ENCODE measurements at regions not wholly inside any gene's neighbourhood (a gene's known extent, or its start where the extent isn't known, plus 50 kb on each side); places are given as distances from the start of the nearest gene placed in this dataset.

DNA sequence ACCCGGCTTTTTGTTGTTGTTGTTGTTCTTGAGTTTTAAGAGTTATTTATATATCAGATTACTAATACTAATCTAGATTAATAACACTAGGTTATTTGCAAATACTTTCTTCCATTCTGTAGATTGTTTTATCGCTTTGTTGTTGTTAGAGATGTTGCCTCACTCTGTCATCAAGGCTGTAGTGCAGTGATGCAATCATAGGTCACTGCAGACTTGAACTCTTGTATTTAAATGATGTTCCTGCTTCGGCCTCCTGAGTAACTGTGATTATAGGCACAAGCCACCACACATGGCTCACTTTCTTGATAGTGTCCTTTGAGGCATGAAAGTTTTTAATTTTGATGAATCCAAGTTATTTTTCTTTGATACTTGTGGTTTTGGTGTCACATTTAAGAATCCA lies 129.0 kb downstream of the VSIG4 start:
- TF ChIP-seq ZNF292 (CRISPR knock-in tag; IDR thresholded peaks at IDR 0.05; ENCODE audit: borderline replicate concordance, low read depth) (no peak), ZC3H4 (CRISPR knock-in tag; IDR thresholded peaks at IDR 0.05; ENCODE audit: borderline replicate concordance) (no peak), TAF1 (CRISPR knock-in tag; IDR thresholded peaks at IDR 0.05) (no peak), SUZ12 (IDR thresholded peaks at IDR 0.05; ENCODE audit: low read depth, low read length) (no peak)
- TF ChIP-seq, protein P1, sequence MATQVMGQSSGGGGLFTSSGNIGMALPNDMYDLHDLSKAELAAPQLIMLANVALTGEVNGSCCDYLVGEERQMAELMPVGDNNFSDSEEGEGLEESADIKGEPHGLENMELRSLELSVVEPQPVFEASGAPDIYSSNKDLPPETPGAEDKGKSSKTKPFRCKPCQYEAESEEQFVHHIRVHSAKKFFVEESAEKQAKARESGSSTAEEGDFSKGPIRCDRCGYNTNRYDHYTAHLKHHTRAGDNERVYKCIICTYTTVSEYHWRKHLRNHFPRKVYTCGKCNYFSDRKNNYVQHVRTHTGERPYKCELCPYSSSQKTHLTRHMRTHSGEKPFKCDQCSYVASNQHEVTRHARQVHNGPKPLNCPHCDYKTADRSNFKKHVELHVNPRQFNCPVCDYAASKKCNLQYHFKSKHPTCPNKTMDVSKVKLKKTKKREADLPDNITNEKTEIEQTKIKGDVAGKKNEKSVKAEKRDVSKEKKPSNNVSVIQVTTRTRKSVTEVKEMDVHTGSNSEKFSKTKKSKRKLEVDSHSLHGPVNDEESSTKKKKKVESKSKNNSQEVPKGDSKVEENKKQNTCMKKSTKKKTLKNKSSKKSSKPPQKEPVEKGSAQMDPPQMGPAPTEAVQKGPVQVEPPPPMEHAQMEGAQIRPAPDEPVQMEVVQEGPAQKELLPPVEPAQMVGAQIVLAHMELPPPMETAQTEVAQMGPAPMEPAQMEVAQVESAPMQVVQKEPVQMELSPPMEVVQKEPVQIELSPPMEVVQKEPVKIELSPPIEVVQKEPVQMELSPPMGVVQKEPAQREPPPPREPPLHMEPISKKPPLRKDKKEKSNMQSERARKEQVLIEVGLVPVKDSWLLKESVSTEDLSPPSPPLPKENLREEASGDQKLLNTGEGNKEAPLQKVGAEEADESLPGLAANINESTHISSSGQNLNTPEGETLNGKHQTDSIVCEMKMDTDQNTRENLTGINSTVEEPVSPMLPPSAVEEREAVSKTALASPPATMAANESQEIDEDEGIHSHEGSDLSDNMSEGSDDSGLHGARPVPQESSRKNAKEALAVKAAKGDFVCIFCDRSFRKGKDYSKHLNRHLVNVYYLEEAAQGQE (IDR thresholded peaks at IDR 0.05; ENCODE audit: borderline replicate concordance in 1 of 2, low read depth in 1 of 2, low read length in 2 of 2), result no peak
- TF ChIP-seq, protein P2, sequence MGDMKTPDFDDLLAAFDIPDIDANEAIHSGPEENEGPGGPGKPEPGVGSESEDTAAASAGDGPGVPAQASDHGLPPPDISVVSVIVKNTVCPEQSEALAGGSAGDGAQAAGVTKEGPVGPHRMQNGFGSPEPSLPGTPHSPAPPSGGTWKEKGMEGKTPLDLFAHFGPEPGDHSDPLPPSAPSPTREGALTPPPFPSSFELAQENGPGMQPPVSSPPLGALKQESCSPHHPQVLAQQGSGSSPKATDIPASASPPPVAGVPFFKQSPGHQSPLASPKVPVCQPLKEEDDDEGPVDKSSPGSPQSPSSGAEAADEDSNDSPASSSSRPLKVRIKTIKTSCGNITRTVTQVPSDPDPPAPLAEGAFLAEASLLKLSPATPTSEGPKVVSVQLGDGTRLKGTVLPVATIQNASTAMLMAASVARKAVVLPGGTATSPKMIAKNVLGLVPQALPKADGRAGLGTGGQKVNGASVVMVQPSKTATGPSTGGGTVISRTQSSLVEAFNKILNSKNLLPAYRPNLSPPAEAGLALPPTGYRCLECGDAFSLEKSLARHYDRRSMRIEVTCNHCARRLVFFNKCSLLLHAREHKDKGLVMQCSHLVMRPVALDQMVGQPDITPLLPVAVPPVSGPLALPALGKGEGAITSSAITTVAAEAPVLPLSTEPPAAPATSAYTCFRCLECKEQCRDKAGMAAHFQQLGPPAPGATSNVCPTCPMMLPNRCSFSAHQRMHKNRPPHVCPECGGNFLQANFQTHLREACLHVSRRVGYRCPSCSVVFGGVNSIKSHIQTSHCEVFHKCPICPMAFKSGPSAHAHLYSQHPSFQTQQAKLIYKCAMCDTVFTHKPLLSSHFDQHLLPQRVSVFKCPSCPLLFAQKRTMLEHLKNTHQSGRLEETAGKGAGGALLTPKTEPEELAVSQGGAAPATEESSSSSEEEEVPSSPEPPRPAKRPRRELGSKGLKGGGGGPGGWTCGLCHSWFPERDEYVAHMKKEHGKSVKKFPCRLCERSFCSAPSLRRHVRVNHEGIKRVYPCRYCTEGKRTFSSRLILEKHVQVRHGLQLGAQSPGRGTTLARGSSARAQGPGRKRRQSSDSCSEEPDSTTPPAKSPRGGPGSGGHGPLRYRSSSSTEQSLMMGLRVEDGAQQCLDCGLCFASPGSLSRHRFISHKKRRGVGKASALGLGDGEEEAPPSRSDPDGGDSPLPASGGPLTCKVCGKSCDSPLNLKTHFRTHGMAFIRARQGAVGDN (CRISPR knock-in tag; IDR thresholded peaks at IDR 0.05), result no peak

All from HepG2 (cell line).